ENCODE measurements at regions not wholly inside any gene's neighbourhood (a gene's known extent, or its start where the extent isn't known, plus 50 kb on each side); places are given as distances from the start of the nearest gene placed in this dataset.

GRCh38 chr2:134011936-134012586 is 241.8 kb upstream of the MGAT5 start:
- TF ChIP-seq CTCF (IDR thresholded peaks at IDR 0.05) (no peak), ZFX (IDR thresholded peaks at IDR 0.05; ENCODE audit: borderline replicate concordance) (no peak)
- H3K27ac ChIP-seq = no peak overlapping the region

- TF ChIP-seq CTCF (IDR thresholded peaks at IDR 0.05) = no peak
- no peak for TF ChIP-seq ZFX (IDR thresholded peaks at IDR 0.05; ENCODE audit: borderline replicate concordance)
- H3K27ac ChIP-seq = no peak overlapping the region
These were observed 239.5 kb upstream of the MGAT5 start for GRCh38 chr2:134014196-134014960.

- H3K27ac ChIP-seq = no peak overlapping the region
- TF ChIP-seq CTCF (IDR thresholded peaks at IDR 0.05) = no peak
These were observed 234.0 kb upstream of the MGAT5 start for GRCh38 chr2:134019871-134020270.

GRCh38 chr2:134020608-134021007 is 233.3 kb upstream of the MGAT5 start:
- no peak overlapping the region for H3K27ac ChIP-seq
- TF ChIP-seq ZFX (IDR thresholded peaks at IDR 0.05; ENCODE audit: borderline replicate concordance) (no peak), CTCF (IDR thresholded peaks at IDR 0.05) (no peak)

- TF ChIP-seq CTCF (IDR thresholded peaks at IDR 0.05) (no peak), ZFX (IDR thresholded peaks at IDR 0.05; ENCODE audit: borderline replicate concordance) (no peak)
- no peak overlapping the region for H3K27ac ChIP-seq
These were observed 231.9 kb upstream of the MGAT5 start for GRCh38 chr2:134021830-134022524.

- no peak overlapping the region for H3K27ac ChIP-seq
- TF ChIP-seq CTCF (IDR thresholded peaks at IDR 0.05) (no peak), ZFX (IDR thresholded peaks at IDR 0.05; ENCODE audit: borderline replicate concordance) (no peak)
These were observed 230.0 kb upstream of the MGAT5 start for GRCh38 chr2:134023854-134024253.

GRCh38 chr2:134027980-134028379 is 225.9 kb upstream of the MGAT5 start:
- TF ChIP-seq ZFX (IDR thresholded peaks at IDR 0.05; ENCODE audit: borderline replicate concordance) = no peak
- TF ChIP-seq CTCF (IDR thresholded peaks at IDR 0.05) = no peak
- H3K27ac ChIP-seq = no peak overlapping the region

Data from 22Rv1 (cell line).